GM19395 (cell line): ENCODE measurements at regions not wholly inside any gene's neighbourhood (a gene's known extent, or its start where the extent isn't known, plus 50 kb on each side); places are given as distances from the start of the nearest gene placed in this dataset.
"Not testable (repeated sequence)": the region's sequence is repeated elsewhere in the genome, so short reads cannot be mapped to it uniquely, and the experiment has no call there.

ENCODE experiments used
- ATAC-seq: cut with Tn5 transposase; IDR thresholded peaks from one replicate; pipeline ENCODE4 v1.9.1; 2021; ENCODE audit warnings: mild to moderate bottlenecking, moderate library complexity; ENCODE audit not compliant: unreplicated experiment

DNA sequence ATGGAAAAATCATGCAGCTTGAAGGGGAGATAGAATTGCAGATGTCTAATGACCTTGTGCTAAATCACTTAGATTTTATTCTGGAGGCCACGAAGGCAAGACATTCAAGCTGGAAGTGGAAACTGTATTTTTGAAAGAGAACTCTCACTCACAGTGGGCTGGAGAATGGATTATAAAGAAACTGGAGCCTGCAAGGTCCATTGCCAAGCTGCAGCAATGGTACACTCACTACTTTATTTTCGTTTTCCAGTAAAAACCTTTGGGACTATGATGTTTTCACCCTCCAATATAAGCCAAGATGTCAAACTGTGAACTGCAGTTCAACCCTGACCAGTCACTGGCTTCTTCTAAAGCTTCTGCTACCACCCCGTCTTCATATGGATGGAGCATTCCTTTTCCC is 62.0 kb downstream of the SKIDA1 start:
- ATAC-seq: no peak

DNA sequence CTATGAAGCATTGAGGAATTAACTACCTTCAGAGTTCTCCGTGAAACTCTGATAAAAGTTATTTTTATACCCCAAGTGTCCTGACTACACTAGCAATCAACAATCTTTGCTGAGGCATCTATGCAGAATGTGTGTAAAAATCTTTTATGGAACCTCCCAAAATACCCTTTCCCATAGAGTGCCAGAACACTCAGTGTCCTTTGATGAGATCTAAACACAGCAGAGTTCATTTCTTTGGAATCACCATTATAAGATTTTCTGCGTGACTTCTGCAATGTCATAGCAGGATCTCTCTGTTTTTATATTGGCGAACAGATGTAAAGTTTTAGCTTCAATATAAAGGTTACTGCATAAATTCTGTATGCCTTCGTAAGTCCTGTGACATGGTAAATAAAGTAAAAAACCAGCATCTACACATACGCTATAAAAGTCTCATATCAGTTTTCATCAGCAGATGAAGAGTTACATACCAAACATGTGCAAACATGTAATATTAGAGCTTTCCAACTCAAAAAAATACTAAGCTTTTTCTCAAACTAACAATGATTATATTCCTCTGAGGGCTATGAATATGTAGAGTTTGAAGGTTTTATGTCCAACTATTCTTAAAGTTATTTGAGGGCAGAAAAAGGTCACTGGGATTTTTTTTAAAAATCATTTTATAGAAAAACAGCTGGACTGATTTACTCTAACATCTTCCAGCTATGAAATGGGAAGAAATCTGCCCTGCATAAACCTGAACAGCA is 67.2 kb downstream of the SKIDA1 start:
- no peak for ATAC-seq

DNA sequence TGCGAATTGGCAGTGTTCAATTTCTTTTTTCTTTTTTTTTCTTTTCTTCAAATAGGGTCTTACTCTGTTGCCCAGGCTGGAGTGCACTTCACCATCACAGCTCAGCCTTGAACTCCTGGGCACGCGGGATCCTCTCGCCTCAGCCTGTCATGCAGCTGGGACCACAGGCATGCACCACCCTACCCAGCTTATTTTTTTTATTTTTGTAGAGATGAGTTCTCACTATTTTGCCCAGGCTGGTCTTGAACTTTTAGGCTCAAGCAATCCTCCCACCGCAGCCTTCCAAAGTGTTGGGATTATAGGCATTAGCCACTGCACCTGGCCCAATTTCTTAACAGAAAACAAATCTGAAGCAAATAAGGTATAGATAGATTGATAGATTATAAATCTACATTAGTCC is 69.3 kb downstream of the SKIDA1 start:
- ATAC-seq: no peak

DNA sequence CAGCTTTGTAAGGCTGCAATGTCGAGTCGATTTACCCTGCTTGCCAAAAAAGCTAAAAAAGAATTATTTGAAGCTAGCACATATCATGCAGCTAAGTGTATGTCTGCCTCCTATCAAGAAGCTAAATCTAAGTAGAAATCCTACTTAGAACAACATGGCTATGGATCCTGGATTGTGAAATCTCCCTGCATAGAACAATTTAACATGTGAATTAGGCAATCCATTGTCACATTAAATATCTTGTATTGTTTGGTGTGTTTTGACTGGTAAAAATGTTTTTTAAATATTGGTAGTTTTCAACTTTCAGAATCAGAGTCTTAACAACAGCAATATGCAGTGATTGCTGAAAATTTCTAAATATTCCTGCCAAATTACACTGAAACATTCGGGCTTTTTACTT is 73.3 kb downstream of the SKIDA1 start:
- ATAC-seq: no peak

DNA sequence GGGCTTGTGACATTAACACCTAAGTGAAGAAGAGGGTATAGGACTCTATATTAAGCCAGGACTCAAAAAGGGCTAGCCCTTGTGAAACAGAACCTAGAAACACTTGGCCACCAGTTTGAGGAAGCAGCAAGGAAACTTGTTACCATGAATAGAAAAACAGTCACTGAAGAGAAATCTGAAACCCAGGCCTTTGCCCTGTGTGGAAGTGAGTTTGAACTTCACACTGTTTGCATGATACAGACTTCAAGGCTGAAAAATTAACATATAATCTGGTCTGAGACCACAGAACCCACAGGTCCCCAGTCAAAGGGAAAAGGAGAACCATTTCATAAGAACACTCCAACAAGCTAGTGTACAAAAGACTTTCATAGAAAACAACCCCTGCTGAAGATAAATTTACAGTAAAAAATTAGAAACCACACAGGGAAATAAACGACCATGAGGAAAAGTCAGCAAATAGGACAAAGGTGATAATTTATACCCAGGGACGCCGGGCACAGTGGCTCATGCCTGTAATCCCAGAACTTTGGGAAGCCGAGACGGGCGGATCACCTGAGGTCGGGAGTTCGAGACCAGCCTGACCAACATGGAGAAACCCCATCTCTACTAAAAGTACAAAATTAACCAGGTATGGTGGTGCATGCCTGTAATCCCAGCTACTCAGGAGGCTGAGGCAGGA is 76.1 kb downstream of the SKIDA1 start:
- ATAC-seq: peak; percentile 98

DNA sequence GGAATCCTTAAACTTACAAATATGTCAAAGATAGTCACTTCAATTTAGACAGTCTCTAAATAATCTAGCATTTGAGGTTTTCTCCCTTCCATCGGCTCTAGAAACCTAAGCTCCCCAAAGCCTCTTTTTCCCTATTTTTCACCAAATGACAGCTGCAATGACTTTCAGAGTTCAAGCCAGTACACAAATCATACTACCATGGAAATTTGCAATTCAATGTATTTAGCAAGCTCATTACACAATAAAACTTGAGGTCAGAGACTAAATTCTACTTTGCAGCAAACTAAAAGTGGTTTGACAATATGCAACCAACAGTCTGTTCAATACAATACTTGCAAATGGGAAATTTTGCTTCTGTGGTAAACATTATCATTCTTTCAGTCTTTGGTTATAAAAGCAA is 80.3 kb downstream of the SKIDA1 start:
- no peak for ATAC-seq

DNA sequence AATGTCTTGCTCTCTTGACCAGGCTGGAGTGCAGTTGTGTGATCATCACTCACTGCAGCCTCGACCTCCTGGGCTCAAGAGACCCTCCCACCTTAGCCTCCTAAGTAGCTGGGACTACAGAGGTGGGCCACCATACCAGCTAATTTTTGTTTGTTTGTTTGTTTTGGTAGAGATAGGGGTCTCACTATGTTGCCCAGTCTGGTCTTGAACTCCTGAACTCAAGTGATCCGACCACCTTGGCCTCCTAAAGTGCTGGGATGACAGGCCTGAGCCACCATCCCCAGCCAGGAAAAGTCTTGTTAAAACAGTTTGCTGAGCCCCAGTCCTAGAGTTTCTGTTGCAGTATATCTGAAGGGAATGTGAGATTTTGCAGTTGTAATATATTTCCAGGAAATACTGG is 83.9 kb downstream of the SKIDA1 start:
- no peak for ATAC-seq

DNA sequence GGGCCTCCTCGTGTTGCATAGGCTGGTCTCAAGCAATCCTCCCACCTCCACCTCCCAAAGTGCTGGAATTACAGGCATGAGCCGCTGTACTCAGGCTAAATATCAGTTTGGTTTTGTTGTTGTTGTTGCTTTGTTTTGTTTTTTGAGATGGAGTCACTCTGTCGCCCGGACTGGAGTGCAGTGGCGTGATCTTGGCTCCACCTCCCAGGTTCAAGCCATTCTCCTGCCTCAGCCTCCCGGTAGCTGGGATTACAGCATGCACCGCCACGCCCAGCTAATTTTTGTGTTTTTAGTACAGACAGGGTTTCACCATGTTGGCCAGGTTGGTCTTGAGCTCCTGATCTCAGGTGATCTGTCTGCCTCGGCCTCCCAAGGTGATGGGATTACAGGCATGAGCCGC is 86.6 kb downstream of the SKIDA1 start:
- not testable (repeated sequence) for ATAC-seq

DNA sequence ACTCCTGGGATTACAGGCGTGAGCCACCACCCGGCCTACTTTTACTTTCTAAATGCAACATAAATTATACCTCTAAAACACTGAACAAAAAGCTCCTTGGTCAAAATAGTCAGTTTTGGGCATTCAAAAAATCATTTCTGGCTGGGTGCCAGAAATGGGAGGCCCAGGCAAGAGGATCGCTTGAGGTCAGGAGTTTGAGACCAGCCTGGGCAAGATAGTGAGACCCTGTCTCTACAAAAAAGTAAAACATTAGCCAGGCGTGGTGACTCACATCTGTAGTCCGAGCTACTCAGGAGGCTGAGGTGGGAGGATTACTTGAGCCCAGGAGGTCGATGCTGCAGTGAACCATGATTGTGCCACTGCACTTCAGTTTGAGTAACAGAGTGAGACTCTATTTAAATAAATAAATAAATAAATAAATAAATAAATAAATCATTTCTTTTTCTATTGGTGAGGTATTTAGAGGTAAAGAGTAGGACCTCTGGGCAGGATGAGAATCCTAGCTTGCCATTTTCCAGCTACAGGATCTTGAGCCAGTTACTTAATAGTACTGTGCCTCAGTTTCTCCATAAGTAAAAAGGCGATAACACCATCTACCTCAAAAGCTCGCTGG is 87.6 kb downstream of the SKIDA1 start:
- ATAC-seq: no peak

DNA sequence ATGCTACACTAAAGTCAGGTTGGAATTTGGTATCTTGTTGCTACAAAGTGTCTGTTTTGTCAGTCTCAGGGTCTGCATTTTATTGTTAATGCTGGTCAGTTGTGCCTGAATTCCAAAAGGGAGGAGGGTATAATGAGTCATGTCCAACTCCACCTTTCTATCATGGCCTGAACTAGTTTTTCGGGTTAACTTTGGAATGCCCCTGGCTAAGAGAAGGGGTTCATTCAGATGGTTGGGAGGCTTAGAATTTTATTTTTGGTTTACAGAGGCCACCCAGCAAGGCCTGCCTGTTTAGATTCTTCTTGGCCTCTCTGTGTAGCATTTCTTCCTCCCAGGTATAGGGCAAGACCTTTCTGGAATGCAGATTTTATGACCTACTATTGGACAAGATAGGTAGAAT is 93.2 kb downstream of the SKIDA1 start:
- ATAC-seq: no peak

DNA sequence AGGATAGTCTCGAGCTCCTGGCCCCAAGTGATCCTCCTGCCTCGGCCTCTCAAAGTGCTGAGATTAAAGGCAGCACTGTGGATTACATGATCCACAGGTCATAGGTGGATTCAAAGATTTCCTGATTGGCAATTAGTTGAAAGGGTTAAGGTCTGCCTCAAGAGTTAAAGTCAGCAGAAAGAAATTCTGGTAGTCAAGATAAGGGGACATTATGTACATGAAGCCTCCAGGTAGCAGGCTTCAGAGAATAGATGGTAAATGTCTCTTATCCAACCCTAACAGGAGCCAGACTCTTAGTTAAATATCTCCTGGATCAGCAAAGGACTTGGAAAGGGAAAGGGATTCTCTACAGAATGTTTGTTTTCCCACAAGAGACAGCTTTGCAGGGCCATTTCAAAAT is 93.7 kb downstream of the SKIDA1 start:
- ATAC-seq: no peak

DNA sequence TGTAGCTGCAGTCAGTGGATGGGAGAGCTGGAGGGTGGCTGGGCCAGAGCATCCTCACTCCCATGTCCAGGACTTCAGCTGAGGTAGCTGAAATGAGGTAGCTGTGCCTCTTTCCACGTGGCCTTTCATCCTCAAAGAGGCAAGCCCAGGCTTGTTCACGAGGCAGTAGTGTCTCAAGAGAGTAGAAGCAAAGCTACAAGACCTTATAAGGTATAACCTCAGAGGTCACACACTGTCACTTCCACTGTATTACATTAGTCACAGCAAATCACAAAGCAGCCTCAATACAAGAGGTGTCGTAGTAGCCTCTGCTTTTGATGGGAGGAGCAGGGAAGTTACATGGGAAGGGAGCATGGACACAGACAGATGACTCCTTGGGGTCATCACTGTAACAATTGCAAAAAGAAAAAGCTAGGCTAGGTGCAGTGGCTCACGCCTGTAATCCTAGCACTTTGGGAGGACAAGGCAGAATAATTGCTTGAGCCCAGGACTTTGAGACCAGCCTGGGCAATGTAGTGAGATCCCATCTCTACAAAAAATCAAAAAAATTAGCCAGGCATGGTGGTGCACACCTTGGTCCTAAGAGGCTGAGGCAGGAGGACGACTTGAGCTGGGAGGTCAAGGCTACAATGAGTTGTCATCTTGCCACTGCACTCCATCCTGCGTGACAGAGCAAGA is 97.5 kb downstream of the SKIDA1 start:
- ATAC-seq: no peak

DNA sequence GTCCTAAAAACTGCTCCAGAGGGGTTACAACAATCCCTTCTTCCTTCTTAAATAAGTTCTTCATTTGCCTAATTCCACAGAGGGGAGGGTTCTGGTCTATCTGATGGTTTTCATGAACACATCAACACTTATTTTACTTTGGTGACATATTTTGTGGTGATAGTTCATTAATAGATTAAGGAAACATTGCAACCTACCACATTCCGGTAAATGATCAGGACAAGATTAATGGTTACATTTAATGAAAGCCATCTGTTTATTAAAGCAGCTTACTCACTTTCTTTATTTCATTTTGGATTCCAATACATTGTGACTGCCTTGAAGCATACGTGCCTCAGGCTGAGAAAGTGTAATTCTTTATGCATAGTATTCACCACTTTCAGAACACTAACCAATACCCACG is 101.0 kb downstream of the SKIDA1 start:
- no peak for ATAC-seq

DNA sequence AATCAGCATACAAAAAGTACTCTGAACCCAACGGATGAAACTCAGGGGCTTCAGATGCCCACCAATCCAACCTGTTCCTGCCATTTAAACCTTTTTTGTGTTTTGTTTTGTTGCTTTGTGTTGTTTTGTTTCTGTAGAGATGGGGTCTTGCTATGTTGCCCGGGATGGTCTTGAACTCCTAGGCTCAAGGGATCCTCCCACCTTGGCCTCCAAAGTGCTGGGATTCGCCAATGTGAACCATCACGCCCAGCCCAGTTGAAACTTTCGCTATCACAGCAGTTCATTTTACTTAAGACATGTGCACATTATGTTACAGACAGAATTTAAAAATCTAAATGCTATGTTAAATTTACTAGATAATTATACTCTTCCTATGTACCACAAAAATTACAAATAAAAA is 101.6 kb downstream of the SKIDA1 start:
- ATAC-seq: no peak

DNA sequence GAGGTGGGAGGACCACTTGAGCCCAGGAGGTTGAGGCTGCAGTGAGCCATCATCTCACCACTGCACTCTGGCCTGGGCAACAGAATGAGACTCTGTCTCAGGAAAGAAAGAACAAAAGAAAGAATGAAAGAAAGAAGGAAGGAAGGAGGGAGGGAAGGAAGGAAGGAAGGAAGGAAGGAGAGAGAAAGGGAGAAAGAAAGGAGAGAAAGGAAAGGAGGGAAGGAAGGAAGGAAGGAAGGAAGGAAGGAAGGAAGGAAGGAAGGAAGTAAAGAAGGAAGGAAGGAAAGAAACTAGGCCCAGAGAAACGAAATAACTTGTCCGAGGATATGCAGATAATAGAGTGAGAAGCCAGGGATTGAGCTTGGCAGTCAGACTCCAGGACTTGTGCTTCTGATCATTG is 102.1 kb downstream of the SKIDA1 start:
- ATAC-seq: no peak

DNA sequence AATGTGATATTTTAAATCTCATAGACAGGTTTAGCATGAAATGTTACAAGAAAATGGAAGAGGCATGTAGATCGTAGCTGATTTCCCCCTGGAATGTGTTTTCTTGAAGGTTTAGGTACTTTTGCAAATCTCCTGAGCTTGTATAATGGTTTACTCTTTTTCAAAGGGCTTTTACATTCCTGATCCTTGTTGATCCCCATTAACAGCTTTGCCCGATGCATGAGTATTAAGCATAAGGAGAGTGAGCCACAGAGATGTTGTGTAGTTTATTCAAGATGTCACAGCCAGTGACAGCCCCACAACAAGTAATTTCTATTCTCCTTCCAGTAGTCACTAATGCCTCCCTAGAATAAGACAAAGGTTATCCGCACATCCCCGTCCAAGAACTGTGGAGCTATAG is 103.7 kb downstream of the SKIDA1 start:
- no peak for ATAC-seq

DNA sequence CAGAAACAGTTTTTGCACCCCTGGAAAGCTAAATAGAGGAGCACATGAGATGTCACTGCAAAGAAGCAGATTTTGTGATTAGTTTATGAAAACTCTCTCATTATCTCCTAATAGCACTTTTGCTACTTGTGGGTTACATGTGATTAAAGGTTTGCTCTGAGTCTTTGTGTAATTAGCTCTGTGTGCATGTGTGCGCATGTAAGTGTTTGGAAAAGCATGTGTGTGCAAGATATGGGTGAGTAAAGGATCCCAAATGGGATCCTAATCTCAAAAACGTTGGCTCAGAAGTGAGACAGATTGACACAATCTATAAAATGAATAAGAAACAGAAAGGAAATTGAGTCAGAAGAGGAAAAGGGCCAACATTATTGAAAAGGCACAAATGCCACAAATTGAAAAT is 104.5 kb downstream of the SKIDA1 start:
- no peak for ATAC-seq

DNA sequence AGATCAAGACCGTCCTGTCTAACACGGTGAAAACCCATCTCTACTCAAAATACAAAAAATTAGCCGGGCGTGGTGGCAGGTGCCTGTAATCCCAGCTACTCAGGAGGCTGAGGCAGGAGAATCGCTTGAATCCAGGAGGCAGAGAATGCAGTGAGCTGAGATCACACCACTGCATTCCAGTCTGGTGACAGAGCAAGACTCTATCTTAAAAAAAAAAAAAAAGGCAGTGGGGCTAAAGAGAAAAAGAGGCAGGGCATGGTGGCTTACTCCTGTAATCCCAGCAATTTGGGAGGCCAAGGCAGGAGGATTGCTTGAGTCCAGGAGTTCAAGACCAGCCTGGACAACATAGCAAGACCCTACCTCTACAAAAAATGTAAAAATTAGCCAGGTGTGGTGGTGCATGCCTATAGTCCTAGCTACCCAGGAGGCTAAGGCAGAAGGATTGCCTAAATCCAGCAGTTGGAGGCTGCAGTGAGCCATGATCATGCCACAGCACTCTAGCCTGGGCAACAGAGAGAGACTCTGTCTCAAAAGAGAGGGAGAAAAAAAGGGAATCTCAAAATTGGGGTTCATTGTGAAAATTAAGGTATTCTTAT is 106.4 kb downstream of the SKIDA1 start:
- not testable (repeated sequence) for ATAC-seq

DNA sequence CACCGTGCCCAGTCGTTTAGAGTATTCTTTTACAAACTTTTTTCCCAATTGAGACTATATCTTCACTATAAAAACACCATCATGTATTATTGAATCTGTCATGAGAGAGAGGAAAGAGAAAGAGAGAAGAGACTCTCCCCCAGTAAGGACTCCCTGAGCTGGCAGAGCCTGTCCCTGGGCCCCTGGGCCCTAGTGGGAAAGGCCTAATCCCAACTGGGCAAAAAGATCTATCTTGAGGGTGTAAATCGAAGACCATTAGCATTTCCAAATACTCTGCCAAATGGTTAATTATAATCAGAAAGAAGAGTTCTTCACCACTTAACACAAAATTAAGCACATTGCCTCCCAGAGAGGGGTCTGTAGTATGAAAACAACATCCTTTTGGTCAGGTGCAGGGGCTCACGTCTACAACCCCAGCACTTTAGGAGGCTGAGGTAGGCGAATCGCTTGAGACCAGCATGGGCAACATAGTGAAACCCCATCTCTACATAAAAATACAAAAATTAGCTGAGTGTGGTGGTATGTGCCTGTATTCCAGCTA is 108.2 kb downstream of the SKIDA1 start:
- ATAC-seq: no peak

DNA sequence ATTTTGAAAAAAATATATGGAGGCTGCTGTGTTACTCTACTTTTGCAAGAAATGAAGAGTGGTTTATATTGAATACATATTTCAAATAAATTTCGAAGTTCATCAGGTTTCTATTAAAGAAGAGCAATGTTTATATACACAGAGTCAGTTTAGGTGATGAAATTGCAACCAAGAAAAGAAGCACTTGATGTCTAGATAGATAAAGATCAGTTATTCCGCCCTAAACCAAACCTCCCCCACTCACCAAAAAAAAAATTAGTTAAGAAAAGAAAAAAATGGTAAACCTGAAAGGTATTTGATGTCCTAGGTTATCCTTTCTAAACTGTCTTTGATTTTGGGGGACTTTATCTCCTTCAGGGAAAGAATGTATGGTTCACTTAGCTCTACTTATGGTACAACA is 111.8 kb downstream of the SKIDA1 start:
- ATAC-seq: no peak

DNA sequence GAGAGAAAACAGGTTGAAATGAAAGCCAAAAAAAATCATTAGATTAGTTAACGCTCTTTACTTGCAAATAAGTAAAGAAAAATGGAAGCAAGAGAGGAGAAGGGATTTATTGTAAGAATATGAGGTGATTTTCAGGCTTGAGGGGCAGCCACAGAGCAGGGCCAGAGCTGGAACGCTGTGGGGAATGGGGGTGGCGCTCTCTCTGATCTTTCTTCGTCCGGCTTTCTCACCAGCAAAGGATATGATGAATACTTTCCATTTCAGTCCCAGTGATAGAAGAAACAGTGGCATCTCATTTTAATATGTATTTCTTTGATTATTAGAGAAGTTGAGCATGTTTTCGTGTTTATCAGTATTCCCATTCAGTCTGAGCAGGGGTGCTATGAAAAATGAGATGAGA is 112.2 kb downstream of the SKIDA1 start:
- ATAC-seq: no peak
